ENCODE measurements at regions not wholly inside any gene's neighbourhood (a gene's known extent, or its start where the extent isn't known, plus 50 kb on each side); places are given as distances from the start of the nearest gene placed in this dataset.
A peak's percentile ranks its signal among the peaks of the same experiment; 100 is the strongest.

DNA sequence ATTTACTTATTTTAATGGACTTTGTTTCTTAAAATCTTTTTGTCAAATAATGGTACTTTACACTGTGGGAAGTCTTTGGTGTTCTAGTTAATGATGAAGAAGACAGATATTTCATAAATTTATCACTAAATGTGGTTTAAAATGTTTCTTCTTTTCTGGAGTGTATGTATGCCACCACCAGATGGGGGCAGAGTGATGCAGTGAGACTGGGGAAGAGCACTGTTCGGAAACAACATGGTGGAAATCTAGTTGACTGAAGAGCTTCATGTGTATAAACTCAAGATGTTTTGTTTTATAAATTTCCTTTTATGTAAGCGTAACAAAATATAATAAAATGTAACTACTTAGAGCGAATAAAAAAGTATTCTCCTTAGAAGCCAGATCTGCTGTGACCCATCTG is 195.1 kb downstream of the KCNE4 start:
- no peaks in the 10 kb centered on the region for H3K9me3 ChIP-seq (ENCODE audit: control insufficient read depth, insufficient read depth, low read depth, low read length)
- peak; percentile 37 to 62 for DNase-seq (ENCODE audit: low read depth in 2 of 2)
- no peaks in the 10 kb centered on the region for H4K20me1 ChIP-seq (ENCODE audit: control insufficient read depth, extremely low read depth, insufficient read depth, low read length)

GRCh38 chr2:223251656-223252229 is 199.8 kb downstream of the KCNE4 start:
- H3K4me2 ChIP-seq (ENCODE audit: extremely low read depth, insufficient read depth, low read length), result no peak overlapping the region
- no peaks in the 10 kb centered on the region for H3K4me1 ChIP-seq (ENCODE audit: control insufficient read depth, extremely low read depth, insufficient read depth, low read length)
- H3K4me3 ChIP-seq (replicated peaks in 1 of 4; ENCODE audit: control extremely low read depth in 1 of 4, insufficient read depth in 1 of 4, low read depth in 3 of 4, low read length in 4 of 4), result no peak overlapping the region
- TF ChIP-seq CTCF (conservative IDR thresholded peaks at IDR 0.05 in 1 of 2, IDR thresholded peaks at IDR 0.05 in 1 of 2; ENCODE audit: low read depth in 1 of 2, low read length in 2 of 2) (no peak), EZH2 (IDR thresholded peaks at IDR 0.05; ENCODE audit: low read length, missing control alignments) (no peak)
- DNase-seq (ENCODE audit: low read depth in 2 of 2), result no peak
- H3K9ac ChIP-seq (ENCODE audit: insufficient read depth, low read length), result no peak overlapping the region
- H3K27me3 ChIP-seq (ENCODE audit: control insufficient read depth, insufficient read depth, low read length), result no peaks in the 10 kb centered on the region
- no peak overlapping the region for H3K27ac ChIP-seq (ENCODE audit: insufficient read depth, low read length)
- H3K36me3 ChIP-seq (ENCODE audit: control insufficient read depth, insufficient read depth, low read length), result no peaks in the 10 kb centered on the region
- H3K79me2 ChIP-seq (ENCODE audit: control insufficient read depth, insufficient read depth, low read length), result no peaks in the 10 kb centered on the region
- H3K9me3 ChIP-seq (ENCODE audit: control insufficient read depth, insufficient read depth, low read depth, low read length), result no peaks in the 10 kb centered on the region
- no peaks in the 10 kb centered on the region for H4K20me1 ChIP-seq (ENCODE audit: control insufficient read depth, extremely low read depth, insufficient read depth, low read length)
- no peak overlapping the region for H2AFZ ChIP-seq (ENCODE audit: low read length)

More for the DNA sequence above, 195.1 kb downstream of the KCNE4 start:
- Histone ChIP-seq H2AFZ (ENCODE audit: low read length) (no peak overlapping the region), H3K9ac (ENCODE audit: insufficient read depth, low read length) (no peak overlapping the region), H3K4me3 (replicated peaks in 1 of 4; ENCODE audit: control extremely low read depth in 1 of 4, insufficient read depth in 1 of 4, low read depth in 3 of 4, low read length in 4 of 4) (no peak overlapping the region), H3K27me3 (ENCODE audit: control insufficient read depth, insufficient read depth, low read length) (no peaks in the 10 kb centered on the region), H3K36me3 (ENCODE audit: control insufficient read depth, insufficient read depth, low read length) (no peaks in the 10 kb centered on the region), H3K4me2 (ENCODE audit: extremely low read depth, insufficient read depth, low read length) (no peak overlapping the region), H3K4me1 (ENCODE audit: control insufficient read depth, extremely low read depth, insufficient read depth, low read length) (no peaks in the 10 kb centered on the region), H3K27ac (ENCODE audit: insufficient read depth, low read length) (no peak overlapping the region), H3K79me2 (ENCODE audit: control insufficient read depth, insufficient read depth, low read length) (no peaks in the 10 kb centered on the region)
- TF ChIP-seq CTCF (conservative IDR thresholded peaks at IDR 0.05 in 1 of 2, IDR thresholded peaks at IDR 0.05 in 1 of 2; ENCODE audit: low read depth in 1 of 2, low read length in 2 of 2) (peak; percentile 58 to 59), EZH2 (IDR thresholded peaks at IDR 0.05; ENCODE audit: low read length, missing control alignments) (no peak)

DNA sequence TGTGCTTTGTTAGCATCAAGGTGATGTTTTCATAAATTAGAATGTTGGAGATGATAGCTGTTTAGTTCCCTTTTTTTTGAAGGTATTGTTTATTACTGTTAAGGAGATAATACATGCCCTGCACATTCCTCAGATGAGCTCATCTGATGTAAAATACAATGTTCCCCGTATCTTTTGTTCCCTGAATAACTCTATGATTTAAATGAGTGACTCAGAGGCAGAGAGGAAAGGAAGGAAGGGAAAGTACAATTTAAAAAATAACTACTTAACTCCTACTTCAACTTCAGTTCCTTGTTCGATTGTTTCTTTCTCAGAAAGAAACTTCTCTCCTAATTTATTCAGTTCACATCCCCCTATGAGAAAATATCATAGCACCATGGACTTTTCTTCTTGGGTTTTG is 208.7 kb downstream of the KCNE4 start:
- Histone ChIP-seq H2AFZ (ENCODE audit: low read length) (no peak overlapping the region), H3K4me2 (ENCODE audit: extremely low read depth, insufficient read depth, low read length) (no peak overlapping the region), H4K20me1 (ENCODE audit: control insufficient read depth, extremely low read depth, insufficient read depth, low read length) (no peaks in the 10 kb centered on the region), H3K27me3 (ENCODE audit: control insufficient read depth, insufficient read depth, low read length) (no peaks in the 10 kb centered on the region), H3K4me1 (ENCODE audit: control insufficient read depth, extremely low read depth, insufficient read depth, low read length) (no peaks in the 10 kb centered on the region), H3K79me2 (ENCODE audit: control insufficient read depth, insufficient read depth, low read length) (no peaks in the 10 kb centered on the region), H3K4me3 (replicated peaks in 1 of 4; ENCODE audit: control extremely low read depth in 1 of 4, insufficient read depth in 1 of 4, low read depth in 3 of 4, low read length in 4 of 4) (no peak overlapping the region), H3K9me3 (ENCODE audit: control insufficient read depth, insufficient read depth, low read depth, low read length) (no peaks in the 10 kb centered on the region), H3K27ac (ENCODE audit: insufficient read depth, low read length) (no peak overlapping the region), H3K9ac (ENCODE audit: insufficient read depth, low read length) (no peak overlapping the region), H3K36me3 (ENCODE audit: control insufficient read depth, insufficient read depth, low read length) (no peaks in the 10 kb centered on the region)
- peak in 1 of 2 donors; percentile 62 for DNase-seq (ENCODE audit: low read depth in 2 of 2)
- TF ChIP-seq CTCF (conservative IDR thresholded peaks at IDR 0.05 in 1 of 2, IDR thresholded peaks at IDR 0.05 in 1 of 2; ENCODE audit: low read depth in 1 of 2, low read length in 2 of 2) (no peak), EZH2 (IDR thresholded peaks at IDR 0.05; ENCODE audit: low read length, missing control alignments) (no peak)

All from fibroblast of lung (primary cell).